ENCODE measurements at regions not wholly inside any gene's neighbourhood (a gene's known extent, or its start where the extent isn't known, plus 50 kb on each side); places are given as distances from the start of the nearest gene placed in this dataset.

DNA sequence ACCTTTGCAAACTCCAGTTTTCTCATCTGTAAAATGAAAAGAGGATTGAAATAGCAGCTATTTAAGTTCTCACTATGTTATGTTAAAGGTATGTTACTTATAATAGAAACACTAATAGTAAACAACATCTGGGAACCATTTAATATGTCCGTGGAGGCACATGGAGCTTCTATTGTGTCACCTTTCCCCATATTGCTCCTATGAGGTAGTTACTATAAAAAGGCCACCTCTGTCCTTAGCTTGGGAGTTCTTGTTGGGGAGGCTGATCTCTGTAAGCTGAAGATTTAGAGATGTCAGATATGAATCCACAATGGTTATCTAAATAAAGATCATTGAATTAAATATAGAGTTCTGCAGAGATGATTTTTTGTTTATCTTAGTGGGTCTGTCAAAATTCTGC lies 125.2 kb downstream of the FHIP1A start:
- no peak for DNase-seq
- peaks cover 7% of the 10 kb centered on the region for H3K4me1 Mint-ChIP-seq
- no peak for TF ChIP-seq CTCF (conservative IDR thresholded peaks at IDR 0.05)
- H3K27me3 ChIP-seq (ENCODE audit: control insufficient read depth, insufficient read depth, low read length, poor library complexity, severe bottlenecking), result no peaks in the 10 kb centered on the region
- H3K27ac ChIP-seq (ENCODE audit: low read depth, low read length), result no peak overlapping the region
- H3K27me3 Mint-ChIP-seq (ENCODE audit: insufficient read depth), result no peaks in the 10 kb centered on the region
- no peak overlapping the region for H3K9ac ChIP-seq (ENCODE audit: extremely low read depth, low read length, poor library complexity, severe bottlenecking)
- peaks cover 1% of the 10 kb centered on the region for H3K36me3 Mint-ChIP-seq (ENCODE audit: low read depth)
- no peak overlapping the region for H3K4me3 Mint-ChIP-seq
- H3K9me3 Mint-ChIP-seq, result no peaks in the 10 kb centered on the region
- H3K27ac Mint-ChIP-seq, result no peak overlapping the region
- H3K36me3 ChIP-seq (ENCODE audit: control insufficient read depth, insufficient read depth, low read length), result no peaks in the 10 kb centered on the region
- no peak overlapping the region for H3K4me3 ChIP-seq (ENCODE audit: low read length)
- no peaks in the 10 kb centered on the region for H3K9me3 ChIP-seq (ENCODE audit: control insufficient read depth, low read length)
- 31% methylated on average over 1 of the region's 1 CpG; no CpG with 5 or more reads in 1 of the 2 experiments for WGBS, 2 experiments (ENCODE audit: insufficient coverage in 1 of 2, insufficient read length in 1 of 2)
- peaks cover 1% of the 10 kb centered on the region for H3K4me1 ChIP-seq (ENCODE audit: control insufficient read depth, insufficient read depth, low read length)

GRCh38 chr4:151535366-151535765 lies 126.4 kb downstream of the FHIP1A start:
- Mint-ChIP-seq H3K27me3 (ENCODE audit: insufficient read depth) (no peaks in the 10 kb centered on the region), H3K9me3 (no peaks in the 10 kb centered on the region), H3K4me1 (peaks cover 7% of the 10 kb centered on the region), H3K36me3 (ENCODE audit: low read depth) (peaks cover 1% of the 10 kb centered on the region), H3K27ac (no peak overlapping the region), H3K4me3 (no peak overlapping the region)
- Histone ChIP-seq H3K36me3 (ENCODE audit: control insufficient read depth, insufficient read depth, low read length) (no peaks in the 10 kb centered on the region), H3K4me3 (ENCODE audit: low read length) (no peak overlapping the region), H3K27ac (ENCODE audit: low read depth, low read length) (no peak overlapping the region), H3K4me1 (ENCODE audit: control insufficient read depth, insufficient read depth, low read length) (no peaks in the 10 kb centered on the region), H3K27me3 (ENCODE audit: control insufficient read depth, insufficient read depth, low read length, poor library complexity, severe bottlenecking) (no peaks in the 10 kb centered on the region), H3K9me3 (ENCODE audit: control insufficient read depth, low read length) (no peaks in the 10 kb centered on the region), H3K9ac (ENCODE audit: extremely low read depth, low read length, poor library complexity, severe bottlenecking) (no peak overlapping the region)
- no peak for TF ChIP-seq CTCF (conservative IDR thresholded peaks at IDR 0.05)
- DNase-seq, result no peak

DNA sequence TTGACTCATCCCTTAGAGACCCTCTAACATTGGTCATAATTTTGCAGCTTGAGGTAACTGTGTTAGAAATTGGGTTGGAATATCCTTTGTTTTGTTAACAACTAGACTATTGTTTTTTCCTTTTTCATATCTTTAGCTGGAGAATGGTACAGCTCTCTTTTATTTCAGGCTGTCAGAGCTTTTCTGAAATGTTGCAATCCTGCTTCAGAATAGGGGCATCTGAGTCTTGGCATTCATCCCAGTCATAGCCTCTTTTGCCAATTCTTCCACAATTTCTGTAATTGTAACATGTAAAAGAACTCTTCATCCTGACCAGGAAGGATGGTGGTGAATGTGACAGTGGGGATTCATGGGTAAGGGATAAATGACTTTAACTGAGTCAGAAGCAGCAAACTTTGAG lies 128.7 kb downstream of the FHIP1A start:
- Histone ChIP-seq H3K27me3 (ENCODE audit: control insufficient read depth, insufficient read depth, low read length, poor library complexity, severe bottlenecking) (no peaks in the 10 kb centered on the region), H3K9ac (ENCODE audit: extremely low read depth, low read length, poor library complexity, severe bottlenecking) (no peak overlapping the region), H3K27ac (ENCODE audit: low read depth, low read length) (no peak overlapping the region), H3K4me1 (ENCODE audit: control insufficient read depth, insufficient read depth, low read length) (peaks cover 15% of the 10 kb centered on the region), H3K9me3 (ENCODE audit: control insufficient read depth, low read length) (no peaks in the 10 kb centered on the region), H3K4me3 (ENCODE audit: low read length) (no peak overlapping the region), H3K36me3 (ENCODE audit: control insufficient read depth, insufficient read depth, low read length) (no peaks in the 10 kb centered on the region)
- peaks cover 25% of the 10 kb centered on the region for H3K4me1 Mint-ChIP-seq
- no peaks in the 10 kb centered on the region for H3K9me3 Mint-ChIP-seq
- H3K36me3 Mint-ChIP-seq (ENCODE audit: low read depth), result peaks cover 1% of the 10 kb centered on the region
- no peak for DNase-seq
- no peaks in the 10 kb centered on the region for H3K27me3 Mint-ChIP-seq (ENCODE audit: insufficient read depth)
- no peak overlapping the region for H3K27ac Mint-ChIP-seq
- TF ChIP-seq CTCF (conservative IDR thresholded peaks at IDR 0.05), result no peak
- H3K4me3 Mint-ChIP-seq, result no peak overlapping the region

Data from endodermal cell (in vitro differentiated cells).